ENCODE measurements at regions not wholly inside any gene's neighbourhood (a gene's known extent, or its start where the extent isn't known, plus 50 kb on each side); places are given as distances from the start of the nearest gene placed in this dataset.
A peak's percentile ranks its signal among the peaks of the same experiment; 100 is the strongest.
"Not testable (repeated sequence)": the region's sequence is repeated elsewhere in the genome, so short reads cannot be mapped to it uniquely, and the experiment has no call there.

DNA sequence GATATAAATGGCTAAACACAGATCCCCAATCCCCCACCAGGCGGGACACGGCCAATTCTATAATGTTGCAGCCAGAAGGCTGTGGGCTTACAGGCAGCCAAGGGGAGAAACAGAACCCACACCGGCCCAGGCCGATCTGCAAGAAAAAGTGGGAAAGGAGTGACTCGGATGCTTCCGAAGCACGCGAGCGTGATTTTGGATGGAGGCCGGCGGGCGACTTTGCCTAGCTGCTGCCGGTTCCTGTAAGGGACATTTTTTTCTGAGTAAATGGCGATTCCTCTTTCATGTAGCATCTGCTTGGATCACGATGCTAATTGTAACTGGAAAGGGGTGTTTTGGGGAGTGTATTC lies 470.2 kb downstream of the PCDH19 start (continued):
- TF ChIP-seq KDM5A (IDR thresholded peaks at IDR 0.05; ENCODE audit: low read length) = no peak
- no peak for TF ChIP-seq HDAC6 (IDR thresholded peaks at IDR 0.05; ENCODE audit: low read depth, low read length)
- TF ChIP-seq, protein P1, sequence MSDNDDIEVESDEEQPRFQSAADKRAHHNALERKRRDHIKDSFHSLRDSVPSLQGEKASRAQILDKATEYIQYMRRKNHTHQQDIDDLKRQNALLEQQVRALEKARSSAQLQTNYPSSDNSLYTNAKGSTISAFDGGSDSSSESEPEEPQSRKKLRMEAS (IDR thresholded peaks at IDR 0.05) = no peak
- no peak for TF ChIP-seq CEBPB (IDR thresholded peaks at IDR 0.05; ENCODE audit: low read depth, low read length)
- no peak for TF ChIP-seq EZH2 (IDR thresholded peaks at IDR 0.05; ENCODE audit: low read depth, low read length, severe bottlenecking)
- TF ChIP-seq, protein P2, sequence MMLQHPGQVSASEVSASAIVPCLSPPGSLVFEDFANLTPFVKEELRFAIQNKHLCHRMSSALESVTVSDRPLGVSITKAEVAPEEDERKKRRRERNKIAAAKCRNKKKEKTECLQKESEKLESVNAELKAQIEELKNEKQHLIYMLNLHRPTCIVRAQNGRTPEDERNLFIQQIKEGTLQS (IDR thresholded peaks at IDR 0.05; ENCODE audit: insufficient read depth, low read depth, low read length) = no peak
- no peak for TF ChIP-seq HDAC2 (IDR thresholded peaks at IDR 0.05; ENCODE audit: borderline replicate concordance in 1 of 2, low read depth in 2 of 2, low read length in 2 of 2)
- TF ChIP-seq SP2 (IDR thresholded peaks at IDR 0.05; ENCODE audit: low read length) = no peak
- no peak for TF ChIP-seq NRF1 (IDR thresholded peaks at IDR 0.05; ENCODE audit: low read depth, low read length)
- no peak for TF ChIP-seq SIX5 (IDR thresholded peaks at IDR 0.05; ENCODE audit: low read depth, low read length)

DNA sequence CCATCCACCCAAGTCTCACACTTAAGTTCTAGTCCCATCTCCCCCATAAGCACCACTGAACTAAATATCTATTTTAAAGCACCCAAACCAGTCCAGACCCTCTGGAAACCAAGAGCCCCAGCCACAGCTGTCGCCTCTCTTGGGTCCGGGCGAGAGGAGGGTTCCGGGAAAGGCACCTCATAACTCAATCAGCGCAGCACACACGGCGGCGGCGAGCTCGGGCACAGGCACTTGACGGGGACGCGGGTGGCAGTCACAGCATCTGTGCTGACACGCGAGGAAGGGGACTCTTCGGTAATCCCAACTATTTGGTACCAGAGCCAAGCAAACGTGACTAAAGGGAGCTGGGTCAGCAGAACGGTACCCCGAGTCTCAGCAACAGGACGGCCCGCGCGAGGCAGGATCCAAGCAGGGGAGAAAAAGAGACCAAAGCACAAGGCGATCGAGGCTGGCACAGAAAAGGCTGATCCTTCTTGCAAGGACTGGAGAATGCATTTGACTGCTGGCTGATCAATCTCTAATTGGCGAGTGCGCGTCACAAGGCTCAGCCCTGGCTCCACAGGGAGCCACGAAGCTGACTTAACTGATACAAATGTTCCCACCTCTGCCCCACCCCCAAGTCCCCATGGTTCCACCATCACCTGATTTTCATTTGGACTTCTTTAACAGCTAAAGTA lies 470.7 kb downstream of the PCDH19 start:
- H2BK120ac ChIP-seq (replicated peaks; ENCODE audit: low read depth, low read length); H2BK5ac ChIP-seq (ENCODE audit: low read depth, low read length); H3K27me3 ChIP-seq (replicated peaks in 1 of 4; ENCODE audit: control insufficient read depth in 3 of 4, extremely low read depth in 1 of 4, insufficient read depth in 3 of 4, low read length in 3 of 4); H3K79me2 ChIP-seq (ENCODE audit: control insufficient read depth in 1 of 2, insufficient read depth in 2 of 2, low read length in 2 of 2); H4K20me1 ChIP-seq (replicated peaks in 1 of 2; ENCODE audit: control insufficient read depth in 1 of 2, insufficient read depth in 2 of 2, low read length in 2 of 2); H3K23me2 ChIP-seq (ENCODE audit: low read depth, low read length); H3K36me3 ChIP-seq (ENCODE audit: control insufficient read depth in 2 of 4, insufficient read depth in 4 of 4, low read length in 3 of 4); H3K4me1 ChIP-seq (replicated peaks in 1 of 4; ENCODE audit: control insufficient read depth in 3 of 4, insufficient read depth in 4 of 4, low read length in 3 of 4); H3K4ac ChIP-seq (replicated peaks; ENCODE audit: insufficient read length, low read depth, low read length); H3K4me2 ChIP-seq (ENCODE audit: insufficient read depth in 1 of 2, low read depth in 2 of 2, low read length in 2 of 2); H3K79me1 ChIP-seq (ENCODE audit: low read depth, low read length); H2BK15ac ChIP-seq (ENCODE audit: low read length); H3K14ac ChIP-seq (ENCODE audit: insufficient read length); H4K5ac ChIP-seq (ENCODE audit: insufficient read length, low read depth, low read length); H2AFZ ChIP-seq (ENCODE audit: low read length); H3K56ac ChIP-seq (replicated peaks; ENCODE audit: insufficient read length, low read depth, low read length); H3K23ac ChIP-seq (ENCODE audit: insufficient read length); H3K18ac ChIP-seq (ENCODE audit: extremely low read depth, low read length); H4K8ac ChIP-seq (ENCODE audit: extremely low read depth, insufficient read depth, low read length); POLR2A ChIA-PET (ENCODE audit: partially characterized antibody); H3K9ac ChIP-seq (replicated peaks in 1 of 4; ENCODE audit: extremely low read depth in 1 of 4, low read depth in 3 of 4, low read length in 3 of 4); H3K4me3 ChIP-seq (ENCODE audit: extremely low read depth in 1 of 4, insufficient read depth in 2 of 4, low read depth in 3 of 4, low read length in 4 of 4); H3K9me3 ChIP-seq (ENCODE audit: insufficient read depth in 2 of 2, low read depth in 1 of 2, low read length in 1 of 2); H4K91ac ChIP-seq (replicated peaks; ENCODE audit: insufficient read length, low read length); H3K27ac ChIP-seq (ENCODE audit: low read depth, low read length); H2BK12ac ChIP-seq (ENCODE audit: low read depth, low read length); H2AK5ac ChIP-seq (ENCODE audit: low read depth, low read length); H2BK20ac ChIP-seq (ENCODE audit: low read length): not testable (repeated sequence)
- peak in 1 of 2 experiments; percentile 33 for DNase-seq (ENCODE audit: low read depth in 1 of 2, low spot score in 2 of 2)
- peak; percentile 48 for FAIRE-seq
- 100% methylated on average over 3 of the region's 29 CpGs; no CpG with 5 or more reads in 1 of the 2 experiments for WGBS, 2 experiments (ENCODE audit: extremely low coverage in 1 of 2, insufficient coverage in 1 of 2, insufficient read length in 1 of 2, insufficient replicate concordance in 2 of 2, low coverage in 1 of 2, low lambda C conversion rate in 2 of 2, missing lambda C conversion rate in 1 of 2)
- CTCF ChIA-PET (ENCODE audit: partially characterized antibody) = interaction anchor here (0.9 kb wide), 1 partner anchor 474 kb away, joined by 3 read pairs; no protein-coding TSS in a partner anchor

Measured in H1 (cell line).